MCF 10A (cell line): ENCODE measurements at regions not wholly inside any gene's neighbourhood (a gene's known extent, or its start where the extent isn't known, plus 50 kb on each side); places are given as distances from the start of the nearest gene placed in this dataset.

Source experiments
- BruUV-seq: library from RNA; stranded (reverse); fragments of 400-500 nt; replicated peaks from 2 replicates; lab custom pipeline; 2021; lab: Mats Ljungman, UMichigan
- CTCF ChIA-PET: fragments of 300-600 bp; sonication (Branson Sonifier 250); formaldehyde crosslinking; extraction: SDS; loops from one replicate; lab custom pipeline; 2021; ENCODE audit warnings: antibody characterized with exemption, inconsistent platforms; lab: Yijun Ruan, JAX
- POLR2A ChIA-PET: fragments of 300-600, 350-650 bp; sonication (Branson Sonifier 250); formaldehyde crosslinking; extraction: SDS; loops from one replicate; lab custom pipeline; 2020; ENCODE audit warnings: antibody characterized with exemption, inconsistent platforms; lab: Yijun Ruan, JAX
- DNase-seq: peaks from one replicate; pipeline ENCODE4 v3.0.0-alpha.2; 2018; ENCODE audit not compliant: unreplicated experiment
- H3K27ac Mint-ChIP-seq: one replicate; pipeline ENCODE4 v1.8.0; 2022; ENCODE audit warnings: mild to moderate bottlenecking, low read depth, mixed read lengths; ENCODE audit not compliant: unreplicated experiment
- H3K27me3 Mint-ChIP-seq: one replicate; pipeline ENCODE4 v1.8.0; 2022; ENCODE audit warnings: mixed read lengths; ENCODE audit not compliant: insufficient read depth, unreplicated experiment
- H3K36me3 Mint-ChIP-seq: one replicate; pipeline ENCODE4 v1.8.0; 2022; ENCODE audit warnings: mild to moderate bottlenecking, moderate library complexity, mixed read lengths; ENCODE audit not compliant: insufficient read depth, unreplicated experiment
- H3K4me1 Mint-ChIP-seq: one replicate; pipeline ENCODE4 v1.8.0; 2022; ENCODE audit warnings: mixed read lengths; ENCODE audit not compliant: insufficient read depth, unreplicated experiment
- H3K4me3 Mint-ChIP-seq: one replicate; pipeline ENCODE4 v1.8.0; 2022; ENCODE audit warnings: mild to moderate bottlenecking, moderate library complexity, mixed read lengths; ENCODE audit not compliant: unreplicated experiment
- H3K9me3 Mint-ChIP-seq: one replicate; pipeline ENCODE4 v1.8.0; 2022; ENCODE audit warnings: mixed read lengths; ENCODE audit not compliant: unreplicated experiment
- CTCF ChIP-seq: fragments of 200-600 bp; IDR thresholded peaks from one replicate; pipeline ENCODE4 v1.8.0; 2022; ENCODE audit warnings: antibody characterized with exemption, mild to moderate bottlenecking; ENCODE audit not compliant: unreplicated experiment
- intact Hi-C: fragments of 100-400 bp; cut with micrococcal nuclease; formaldehyde crosslinking; loops from 2 replicates; pipeline ENCODE4 v1.14.1; 2022

DNA sequence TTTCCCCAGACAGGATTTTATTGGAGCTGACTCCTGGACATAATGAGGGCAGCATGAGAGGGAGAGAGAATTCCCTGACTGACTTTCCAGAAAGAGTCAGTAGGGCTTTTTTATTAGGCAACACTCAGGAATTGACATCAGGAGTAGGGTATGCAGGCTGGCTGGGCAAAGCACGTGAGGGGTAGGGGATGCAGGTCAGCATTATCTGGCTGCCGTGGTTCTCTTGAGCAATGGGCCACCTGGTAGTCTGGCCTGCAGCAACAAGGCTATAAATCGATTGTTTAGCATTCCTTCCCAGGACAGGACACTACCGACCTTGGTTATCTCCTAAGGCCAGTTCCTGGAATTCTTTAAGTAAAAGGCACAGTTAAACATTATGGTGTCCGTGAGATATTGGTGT, 160.8 kb upstream of the AGAP1 start:
- DNase-seq, result peak; percentile 38
- CTCF ChIA-PET, result no interaction called here
- BruUV-seq, result no TSS peak
- intact Hi-C loops, result no loop called here
- no peak overlapping the region for H3K4me3 Mint-ChIP-seq
- H3K4me1 Mint-ChIP-seq, result peaks cover 9% of the 10 kb centered on the region
- TF ChIP-seq CTCF, result no peak
- H3K27ac Mint-ChIP-seq, result no peak overlapping the region
- H3K27me3 Mint-ChIP-seq, result peaks cover 41% of the 10 kb centered on the region
- POLR2A ChIA-PET, result no interaction called here
- no peaks in the 10 kb centered on the region for H3K36me3 Mint-ChIP-seq
- H3K9me3 Mint-ChIP-seq, result no peaks in the 10 kb centered on the region

DNA sequence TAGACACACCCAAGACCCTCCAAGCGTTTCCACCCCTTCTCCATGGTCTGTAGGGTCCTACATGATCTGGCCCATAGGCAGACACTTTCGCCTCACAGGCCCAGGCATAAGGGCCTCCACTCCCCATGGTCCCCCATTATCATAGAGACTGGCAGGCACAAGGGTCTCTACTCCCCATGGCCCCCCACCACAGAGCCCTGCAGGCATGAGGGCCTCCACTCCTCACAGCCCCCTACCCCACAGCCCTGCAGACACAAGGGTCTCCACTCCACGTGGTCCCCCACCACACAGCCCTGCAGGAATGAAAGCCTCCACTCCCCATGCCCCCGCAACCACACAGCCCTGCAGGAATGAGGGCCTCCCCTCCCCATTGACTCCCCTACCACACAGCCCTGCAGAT, 159.7 kb upstream of the AGAP1 start:
- ChIA-PET POLR2A (no interaction called here), CTCF (no interaction called here)
- DNase-seq, result no peak
- no peak overlapping the region for H3K27ac Mint-ChIP-seq
- peaks cover 52% of the 10 kb centered on the region for H3K27me3 Mint-ChIP-seq
- no peak for TF ChIP-seq CTCF
- H3K4me3 Mint-ChIP-seq, result no peak overlapping the region
- intact Hi-C loops, result no loop called here
- no TSS peak for BruUV-seq
- no peaks in the 10 kb centered on the region for H3K36me3 Mint-ChIP-seq
- no peaks in the 10 kb centered on the region for H3K9me3 Mint-ChIP-seq
- peaks cover 9% of the 10 kb centered on the region for H3K4me1 Mint-ChIP-seq

- H3K27me3 Mint-ChIP-seq, result peaks cover 31% of the 10 kb centered on the region
- BruUV-seq, result no TSS peak
- H3K4me1 Mint-ChIP-seq, result peaks cover 9% of the 10 kb centered on the region
These were observed 150.6 kb upstream of the AGAP1 start for GRCh38 chr2:235343156-235343774.

DNA sequence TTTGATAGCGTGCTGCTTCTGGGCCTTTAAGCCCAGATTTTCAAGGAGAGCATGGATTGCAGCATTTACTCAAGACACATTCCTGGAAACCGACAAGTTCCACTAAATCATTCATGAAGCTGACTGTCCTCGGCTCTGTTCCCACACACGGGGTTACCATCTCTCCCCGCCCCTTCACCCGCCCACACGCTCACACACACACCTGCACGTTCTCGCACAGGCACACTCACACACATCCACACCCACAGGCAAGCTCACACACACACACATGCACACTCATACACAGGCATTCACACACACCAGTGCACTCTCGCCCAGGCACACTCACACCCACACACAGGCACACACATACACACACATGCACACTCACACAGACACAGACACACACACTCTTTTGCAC, 150.0 kb upstream of the AGAP1 start:
- ChIA-PET POLR2A (no interaction called here), CTCF (interaction anchor here (0.6 kb wide), 1 partner anchor 129 kb away, joined by 3 read pairs; no protein-coding TSS in a partner anchor)
- no peaks in the 10 kb centered on the region for H3K9me3 Mint-ChIP-seq
- no TSS peak for BruUV-seq
- TF ChIP-seq CTCF, result no peak
- DNase-seq, result peak; percentile 60
- intact Hi-C loops, result no loop called here
- H3K27me3 Mint-ChIP-seq, result peaks cover 25% of the 10 kb centered on the region
- no peak overlapping the region for H3K27ac Mint-ChIP-seq
- H3K4me3 Mint-ChIP-seq, result no peak overlapping the region
- peaks cover 9% of the 10 kb centered on the region for H3K4me1 Mint-ChIP-seq
- H3K36me3 Mint-ChIP-seq, result no peaks in the 10 kb centered on the region

More at GRCh38 chr2:235343156-235343774, 150.6 kb upstream of the AGAP1 start:
- no peak for DNase-seq
- CTCF ChIA-PET, result interaction anchor here (0.6 kb wide), 1 partner anchor 129 kb away, joined by 3 read pairs; no protein-coding TSS in a partner anchor
- POLR2A ChIA-PET, result interaction anchor here (0.6 kb wide), 1 partner anchor 167 kb away, joined by 3 read pairs; no protein-coding TSS in a partner anchor
- no peak overlapping the region for H3K4me3 Mint-ChIP-seq
- no peak overlapping the region for H3K27ac Mint-ChIP-seq
- no peaks in the 10 kb centered on the region for H3K36me3 Mint-ChIP-seq
- no peaks in the 10 kb centered on the region for H3K9me3 Mint-ChIP-seq
- intact Hi-C loops, result no loop called here
- no peak for TF ChIP-seq CTCF
